IMR-90 (cell line): ENCODE measurements at regions not wholly inside any gene's neighbourhood (a gene's known extent, or its start where the extent isn't known, plus 50 kb on each side); places are given as distances from the start of the nearest gene placed in this dataset.

Source experiments
- ATAC-seq: fragments of 200-7000 bp; cut with Tn5 transposase; 2 replicates; pipeline ENCODE4 v1.9.1; 2020; ENCODE audit warnings: low read depth, mild to moderate bottlenecking, moderate library complexity
- BruUV-seq: library from RNA; stranded (reverse); fragments of 400-500 nt; replicated peaks from 2 replicates; lab custom pipeline; 2021; lab: Mats Ljungman, UMichigan
- CTCF ChIA-PET: fragments of 300-600 bp; formaldehyde crosslinking; extraction: SDS; loops from one replicate; lab custom pipeline; 2021; ENCODE audit warnings: antibody characterized with exemption; lab: Yijun Ruan, JAX
- POLR2A ChIA-PET: fragments of 300-600 bp; sonication (Branson Sonifier 250); formaldehyde crosslinking; loops from one replicate; lab custom pipeline; 2022; ENCODE audit warnings: antibody characterized with exemption; ENCODE audit not compliant: unreplicated experiment; lab: Charles Lee
- DNase-seq: peaks from one replicate; pipeline ENCODE4 v3.0.0; 2013
- H2AFZ ChIP-seq: replicated peaks from 2 replicates; pipeline ENCODE3; 2013; ENCODE audit warnings: low read length, mild to moderate bottlenecking; ENCODE audit not compliant: poor library complexity
- H2AK5ac ChIP-seq: 2 replicates; pipeline ENCODE4 v1.6.1; 2013; ENCODE audit warnings: low read depth, low read length, inconsistent platforms
- H2AK9ac ChIP-seq: replicated peaks from 2 replicates; pipeline ENCODE3; 2013; ENCODE audit warnings: mild to moderate bottlenecking, low read depth, low read length, moderate library complexity; ENCODE audit not compliant: poor library complexity
- H2BK120ac ChIP-seq: 2 replicates; pipeline ENCODE4 v1.6.1; 2013; ENCODE audit warnings: low read depth, low read length, inconsistent platforms
- H2BK15ac ChIP-seq: 3 replicates; pipeline ENCODE4 v1.6.1; 2013; ENCODE audit warnings: low read depth, low read length, inconsistent platforms
- H2BK20ac ChIP-seq: 2 replicates; pipeline ENCODE4 v1.6.1; 2013; ENCODE audit warnings: low read depth, mild to moderate bottlenecking, inconsistent platforms, low read length, moderate library complexity
- H2BK5ac ChIP-seq: 2 replicates; pipeline ENCODE4 v1.6.1; 2013; ENCODE audit warnings: mild to moderate bottlenecking, low read depth, low read length, inconsistent platforms; ENCODE audit not compliant: poor library complexity, severe bottlenecking
- H3K14ac ChIP-seq: replicated peaks from 2 replicates; pipeline ENCODE4 v1.6.1; 2013; ENCODE audit warnings: low read depth, low read length, inconsistent platforms
- H3K18ac ChIP-seq: 2 replicates; pipeline ENCODE4 v1.6.1; 2013; ENCODE audit warnings: low read depth, low read length, control low read depth
- H3K23ac ChIP-seq: 2 replicates; pipeline ENCODE4 v1.6.1; 2013; ENCODE audit warnings: low read depth, low read length, inconsistent platforms
- H3K27ac ChIP-seq: 2 replicates; pipeline ENCODE4 v1.5.1; 2013; ENCODE audit warnings: mild to moderate bottlenecking, control low read depth, low read length; ENCODE audit not compliant: insufficient read depth
- H3K27me3 ChIP-seq: 2 replicates; pipeline ENCODE4 v1.6.1; 2013; ENCODE audit warnings: low read length; ENCODE audit not compliant: control insufficient read depth, insufficient read depth
- H3K36me3 ChIP-seq: 2 replicates; pipeline ENCODE4 v1.6.1; 2013; ENCODE audit warnings: low read length, mixed read lengths; ENCODE audit not compliant: control insufficient read depth, insufficient read depth
- H3K4ac ChIP-seq: 2 replicates; pipeline ENCODE4 v1.6.1; 2013; ENCODE audit warnings: low read depth, low read length, inconsistent platforms
- H3K4me1 ChIP-seq: 2 replicates; pipeline ENCODE4 v1.6.1; 2013; ENCODE audit warnings: low read length, mixed read lengths; ENCODE audit not compliant: control insufficient read depth, insufficient read depth
- H3K4me2 ChIP-seq: 2 replicates; pipeline ENCODE4 v1.6.1; 2013; ENCODE audit warnings: low read depth, mild to moderate bottlenecking, control low read depth, low read length, moderate library complexity
- H3K4me3 ChIP-seq: 2 replicates; pipeline ENCODE4 v1.5.1; 2013; ENCODE audit warnings: low read depth, mild to moderate bottlenecking, control low read depth, low read length, moderate library complexity; ENCODE audit not compliant: insufficient read depth
- H3K56ac ChIP-seq: 2 replicates; pipeline ENCODE4 v1.6.1; 2013; ENCODE audit warnings: low read length, inconsistent platforms; ENCODE audit not compliant: insufficient read depth; ENCODE audit errors: extremely low read depth
- H3K79me1 ChIP-seq, 2 experiments: 2 replicates each; pipeline ENCODE4 v1.6.1; 2013; ENCODE audit warnings: low read length in 2 of 2, inconsistent platforms in 1 of 2, low read depth in 1 of 2
- H3K9ac ChIP-seq: 2 replicates; pipeline ENCODE4 v1.6.1; 2013; ENCODE audit warnings: low read depth, low read length, control low read depth
- H3K9me1 ChIP-seq: 2 replicates; pipeline ENCODE4 v1.6.1; 2013; ENCODE audit warnings: low read length, inconsistent platforms; ENCODE audit not compliant: insufficient read depth
- H3K9me3 ChIP-seq: 2 replicates; pipeline ENCODE4 v1.6.1; 2013; ENCODE audit warnings: low read length; ENCODE audit not compliant: control insufficient read depth, insufficient read depth
- H4K20me1 ChIP-seq: 2 replicates; pipeline ENCODE4 v1.6.1; 2013; ENCODE audit warnings: low read length, inconsistent platforms; ENCODE audit not compliant: insufficient read depth
- H4K5ac ChIP-seq: 2 replicates; pipeline ENCODE4 v1.6.1; 2013; ENCODE audit warnings: mild to moderate bottlenecking, low read depth, low read length, control low read depth
- H4K8ac ChIP-seq, 2 experiments: 2 replicates each; pipeline ENCODE4 v1.6.1; 2013; ENCODE audit warnings: low read depth in 2 of 2, low read length in 2 of 2, control low read depth in 1 of 2, inconsistent platforms in 1 of 2
- H4K91ac ChIP-seq: 2 replicates; pipeline ENCODE4 v1.6.1; 2013; ENCODE audit warnings: low read depth, low read length, inconsistent platforms; ENCODE audit not compliant: insufficient read depth
- MAFK ChIP-seq: IDR thresholded peaks from 2 replicates; pipeline ENCODE4 v1.6.1; 2012; ENCODE audit warnings: low read depth, low read length, improper control_type of control experiment
- RCOR1 ChIP-seq: IDR thresholded peaks from 2 replicates; pipeline ENCODE4 v1.6.1; 2012; ENCODE audit warnings: mild to moderate bottlenecking, low read length, improper control_type of control experiment; ENCODE audit not compliant: insufficient replicate concordance
- SMC3 ChIP-seq: fragments of 150-350 bp; IDR thresholded peaks from 2 replicates; pipeline ENCODE4 v1.6.1; 2016; ENCODE audit warnings: low read depth, mild to moderate bottlenecking, antibody characterized with exemption, low read length, moderate library complexity
- USF2 ChIP-seq: fragments of 150-350 bp; IDR thresholded peaks from 2 replicates; pipeline ENCODE4 v1.6.1; 2017; ENCODE audit warnings: mild to moderate bottlenecking, antibody characterized with exemption, low read length, low read depth
- WGBS, 2 experiments: methylation state at CpG; one replicate each; pipeline versions ENCODE4 v1.1.5 to v1.1.7; 2013; ENCODE audit warnings: missing lambda C conversion rate in 2 of 2; ENCODE audit not compliant: insufficient read length in 1 of 2; ENCODE audit errors: extremely low coverage in 2 of 2; 5-methylcytosine and 5-hydroxymethylcytosine counted together
- dilution Hi-C: fragments of 300-500 bp; cut with HindIII; formaldehyde crosslinking; loops from one replicate; pipeline ENCODE4 v1.14.3; 2018; ENCODE audit warnings: low sequenced_read_pairs; ENCODE audit not compliant: unreplicated experiment
- in situ Hi-C: fragments of 300-500 bp; cut with MboI; formaldehyde crosslinking; loops from 3 replicates; pipeline ENCODE4 v1.14.3; 2019; ENCODE audit warnings: low sequenced_read_pairs, inconsistent platforms, mixed read lengths
- intact Hi-C: fragments of 100-400 bp; cut with micrococcal nuclease; formaldehyde crosslinking; loops from 2 replicates; pipeline ENCODE4 v1.10.0; 2022

- Histone ChIP-seq H3K9me1 (no peaks in the 10 kb centered on the region), H3K23ac (no peak overlapping the region), H3K79me1 (no peaks in the 10 kb centered on the region), H2AK5ac (no peak overlapping the region), H3K27ac (no peak overlapping the region), H2BK5ac (no peak overlapping the region), H4K91ac (no peak overlapping the region), H3K14ac (no peak overlapping the region), H2BK120ac (no peak overlapping the region), H3K36me3 (no peaks in the 10 kb centered on the region), H4K5ac (no peak overlapping the region), H4K20me1 (no peaks in the 10 kb centered on the region), H3K9ac (no peak overlapping the region), H3K18ac (no peak overlapping the region), H4K8ac (no peak overlapping the region), H3K9me3 (no peaks in the 10 kb centered on the region), H3K4me2 (no peak overlapping the region), H3K4ac (no peak overlapping the region), H2AFZ (no peak overlapping the region), H2BK20ac (no peak overlapping the region), H3K4me1 (no peaks in the 10 kb centered on the region), H3K4me3 (no peak overlapping the region), H3K27me3 (0 out of 2 replicates have a peak, but pooled peaks cover 2% of the 10 kb centered on the region), H2AK9ac (no peak overlapping the region), H3K56ac (no peak overlapping the region), H2BK15ac (no peak overlapping the region)
- POLR2A ChIA-PET = no interaction called here
- DNase-seq (no peak), ATAC-seq (no peak)
- no peak for TF ChIP-seq USF2
- no peak for TF ChIP-seq RCOR1
- no peak for TF ChIP-seq MAFK
- TF ChIP-seq SMC3 = no peak
- CTCF ChIA-PET = no interaction called here
- dilution Hi-C loops = no loop called here
- no TSS peak for BruUV-seq
- in situ Hi-C loops = no loop called here
- no CpG with 5 or more reads among the region's 3 CpGs for WGBS, 2 experiments
- intact Hi-C loops = no loop called here
Observed at GRCh38 chrX:113629326-113629725, 788.7 kb upstream of the AMOT start.
